ENCODE measurements at regions not wholly inside any gene's neighbourhood (a gene's known extent, or its start where the extent isn't known, plus 50 kb on each side); places are given as distances from the start of the nearest gene placed in this dataset.

- no peak for TF ChIP-seq EZH2 (IDR thresholded peaks at IDR 0.05; ENCODE audit: borderline replicate concordance, low read length)
- TF ChIP-seq CTCF (conservative IDR thresholded peaks at IDR 0.05 in 1 of 2, IDR thresholded peaks at IDR 0.05 in 1 of 2; ENCODE audit: extremely low read depth in 1 of 2, insufficient read depth in 1 of 2, low read depth in 1 of 2, low read length in 2 of 2): no peak
Observed at GRCh38 chr18:60117321-60117720, 217.5 kb downstream of the PMAIP1 start.

Data from mammary epithelial cell (primary cell).